ENCODE measurements at regions not wholly inside any gene's neighbourhood (a gene's known extent, or its start where the extent isn't known, plus 50 kb on each side); places are given as distances from the start of the nearest gene placed in this dataset.

- H2AFZ ChIP-seq (ENCODE audit: low read depth, low read length), result no peak overlapping the region
- no peak for TF ChIP-seq EP300 (conservative IDR thresholded peaks at IDR 0.05; ENCODE audit: poor library complexity, severe bottlenecking)
- no peak for TF ChIP-seq RAD21 (conservative IDR thresholded peaks at IDR 0.05)
- TF ChIP-seq SMC3 (conservative IDR thresholded peaks at IDR 0.05; ENCODE audit: poor library complexity), result no peak
- TF ChIP-seq POLR2AphosphoS5 (IDR thresholded peaks at IDR 0.05), result no peak
- no peak for TF ChIP-seq TAF1 (IDR thresholded peaks at IDR 0.05; ENCODE audit: low read depth)
- no peak for TF ChIP-seq REST (IDR thresholded peaks at IDR 0.05; ENCODE audit: borderline replicate concordance)
- no peak for TF ChIP-seq MXI1 (conservative IDR thresholded peaks at IDR 0.05; ENCODE audit: poor library complexity, severe bottlenecking)
- TF ChIP-seq CTCF (IDR thresholded peaks at IDR 0.05; ENCODE audit: poor library complexity, severe bottlenecking), result no peak
- TF ChIP-seq EZH2 (IDR thresholded peaks at IDR 0.05; ENCODE audit: borderline replicate concordance, insufficient read depth, low read length, poor library complexity, severe bottlenecking), result no peak
- H3K9ac ChIP-seq (ENCODE audit: low read length), result no peak overlapping the region
- H3K9me3 ChIP-seq (ENCODE audit: low read length), result no peaks in the 10 kb centered on the region
- H3K27me3 ChIP-seq (ENCODE audit: insufficient read depth, low read depth, low read length), result no peaks in the 10 kb centered on the region
- no peaks in the 10 kb centered on the region for H3K9me2 ChIP-seq (ENCODE audit: insufficient read depth, low read length)
- H3K4me2 ChIP-seq (ENCODE audit: low read length), result no peak overlapping the region
- no peaks in the 10 kb centered on the region for H3F3A ChIP-seq (ENCODE audit: insufficient read depth, low read length, poor library complexity, severe bottlenecking)
- H3K79me2 ChIP-seq (replicated peaks; ENCODE audit: insufficient read depth, low read length), result no peaks in the 10 kb centered on the region
- H3K36me3 ChIP-seq (ENCODE audit: insufficient read depth, low read length), result no peaks in the 10 kb centered on the region
- H3K4me3 ChIP-seq (ENCODE audit: low read length), result no peak overlapping the region
- H3K27ac ChIP-seq (ENCODE audit: low read length), result no peak overlapping the region
- no peaks in the 10 kb centered on the region for H4K20me1 ChIP-seq (ENCODE audit: insufficient read depth)
Observed at GRCh38 chr14:83207550-83207949, 1673.9 kb upstream of the SEL1L start.

- H3K9me3 ChIP-seq (ENCODE audit: low read length), result no peaks in the 10 kb centered on the region
- H3K36me3 ChIP-seq (ENCODE audit: insufficient read depth, low read length), result no peaks in the 10 kb centered on the region
- H3F3A ChIP-seq (ENCODE audit: insufficient read depth, low read length, poor library complexity, severe bottlenecking), result no peaks in the 10 kb centered on the region
- TF ChIP-seq SMC3 (conservative IDR thresholded peaks at IDR 0.05; ENCODE audit: poor library complexity), result no peak
- no peak for TF ChIP-seq TAF1 (IDR thresholded peaks at IDR 0.05; ENCODE audit: low read depth)
- TF ChIP-seq RAD21 (conservative IDR thresholded peaks at IDR 0.05), result no peak
- no peak for TF ChIP-seq EZH2 (IDR thresholded peaks at IDR 0.05; ENCODE audit: borderline replicate concordance, insufficient read depth, low read length, poor library complexity, severe bottlenecking)
- no peak for TF ChIP-seq MXI1 (conservative IDR thresholded peaks at IDR 0.05; ENCODE audit: poor library complexity, severe bottlenecking)
- no peak for TF ChIP-seq REST (IDR thresholded peaks at IDR 0.05; ENCODE audit: borderline replicate concordance)
- TF ChIP-seq EP300 (conservative IDR thresholded peaks at IDR 0.05; ENCODE audit: poor library complexity, severe bottlenecking), result no peak
- no peak for TF ChIP-seq CTCF (IDR thresholded peaks at IDR 0.05; ENCODE audit: poor library complexity, severe bottlenecking)
- no peak for TF ChIP-seq POLR2AphosphoS5 (IDR thresholded peaks at IDR 0.05)
- H3K27me3 ChIP-seq (ENCODE audit: insufficient read depth, low read depth, low read length), result no peaks in the 10 kb centered on the region
- no peaks in the 10 kb centered on the region for H4K20me1 ChIP-seq (ENCODE audit: insufficient read depth)
- H2AFZ ChIP-seq (ENCODE audit: low read depth, low read length), result no peak overlapping the region
- H3K9ac ChIP-seq (ENCODE audit: low read length), result no peak overlapping the region
- H3K4me3 ChIP-seq (ENCODE audit: low read length), result no peak overlapping the region
- no peak overlapping the region for H3K27ac ChIP-seq (ENCODE audit: low read length)
- H3K4me2 ChIP-seq (ENCODE audit: low read length), result no peak overlapping the region
- H3K79me2 ChIP-seq (replicated peaks; ENCODE audit: insufficient read depth, low read length), result no peaks in the 10 kb centered on the region
- H3K9me2 ChIP-seq (ENCODE audit: insufficient read depth, low read length), result no peaks in the 10 kb centered on the region
Observed at GRCh38 chr14:83208341-83208740, 1674.7 kb upstream of the SEL1L start.
